ENCODE measurements at regions not wholly inside any gene's neighbourhood (a gene's known extent, or its start where the extent isn't known, plus 50 kb on each side); places are given as distances from the start of the nearest gene placed in this dataset.
A peak's percentile ranks its signal among the peaks of the same experiment; 100 is the strongest.

GRCh38 chr6:71408787-71409723 lies 120.4 kb downstream of the OGFRL1 start:
- Mint-ChIP-seq H3K27me3 (peaks cover 7% of the 10 kb centered on the region), H3K9me3 (ENCODE audit: insufficient read depth) (no peaks in the 10 kb centered on the region), H3K27ac (no peak overlapping the region), H3K4me1 (peaks cover 12% of the 10 kb centered on the region), H3K4me3 (no peak overlapping the region)
- peaks cover 3 to 9% of the 10 kb centered on the region in 2 donors for H3K4me1 ChIP-seq (ENCODE audit: control insufficient read depth in 2 of 2, insufficient read depth in 2 of 2, low read length in 2 of 2)
- H3K9me3 ChIP-seq (ENCODE audit: control extremely low read depth in 1 of 3, control insufficient read depth in 2 of 3, insufficient read depth in 1 of 3, low read length in 2 of 3) = peaks cover 0 to 11% (median 10%) of the 10 kb centered on the region in 3 donors
- no peak for DNase-seq
- no peak overlapping the region for H2AFZ ChIP-seq (ENCODE audit: insufficient read depth, low read depth, low read length, poor library complexity, severe bottlenecking)
- H3K36me3 ChIP-seq (replicated peaks in 1 of 2; ENCODE audit: control extremely low read depth in 1 of 2, control insufficient read depth in 1 of 2, extremely low read depth in 1 of 2, insufficient read depth in 2 of 2, low read length in 1 of 2) = no peaks in the 10 kb centered on the region
- H3K27ac ChIP-seq (ENCODE audit: low read length in 2 of 2) = no peak overlapping the region
- no peaks in the 10 kb centered on the region for H4K20me1 ChIP-seq (ENCODE audit: control insufficient read depth, insufficient read depth, low read length, poor library complexity, severe bottlenecking)
- intact Hi-C loops (cut with micrococcal nuclease) = no loop called here
- H3K4me2 ChIP-seq (replicated peaks; ENCODE audit: low read depth, low read length, poor library complexity, severe bottlenecking) = no peak overlapping the region
- H3K79me2 ChIP-seq (ENCODE audit: control insufficient read depth, insufficient read depth, low read length) = no peaks in the 10 kb centered on the region
- no peak overlapping the region for H3K9ac ChIP-seq (ENCODE audit: low read length)
- TF ChIP-seq CTCF (IDR thresholded peaks at IDR 0.05) = no peak
- TF ChIP-seq EZH2 (IDR thresholded peaks at IDR 0.05; ENCODE audit: borderline replicate concordance, insufficient read depth, low read depth, low read length, poor library complexity, severe bottlenecking) = no peak
- CTCF ChIA-PET = no interaction called here
- POLR2A ChIA-PET = no interaction called here
- H3K4me3 ChIP-seq (ENCODE audit: control extremely low read depth in 1 of 5, extremely low read depth in 1 of 5, insufficient read depth in 1 of 5, low read depth in 2 of 5, low read length in 4 of 5) = no peak overlapping the region
- no CpG with 5 or more reads among the region's 1 CpG for WGBS (ENCODE audit: insufficient coverage)
- ATAC-seq (ENCODE audit: low read depth) = no peak
- no peaks in the 10 kb centered on the region for H3K27me3 ChIP-seq (replicated peaks in 1 of 4; ENCODE audit: control extremely low read depth in 1 of 4, control insufficient read depth in 3 of 4, insufficient read depth in 4 of 4, low read length in 3 of 4)

- DNase-seq (peak; percentile 8), ATAC-seq (ENCODE audit: low read depth) (no peak)
- Mint-ChIP-seq H3K9me3 (ENCODE audit: insufficient read depth) (no peaks in the 10 kb centered on the region), H3K27ac (no peak overlapping the region), H3K27me3 (peaks cover 5% of the 10 kb centered on the region), H3K4me1 (peaks cover 12% of the 10 kb centered on the region), H3K4me3 (no peak overlapping the region)
- no peak overlapping the region for H3K4me2 ChIP-seq (replicated peaks; ENCODE audit: low read depth, low read length, poor library complexity, severe bottlenecking)
- no peaks in the 10 kb centered on the region for H3K36me3 ChIP-seq (replicated peaks in 1 of 2; ENCODE audit: control extremely low read depth in 1 of 2, control insufficient read depth in 1 of 2, extremely low read depth in 1 of 2, insufficient read depth in 2 of 2, low read length in 1 of 2)
- H3K27ac ChIP-seq (ENCODE audit: low read length in 2 of 2) = no peak overlapping the region
- no peak for TF ChIP-seq CTCF (IDR thresholded peaks at IDR 0.05)
- no peak for TF ChIP-seq EZH2 (IDR thresholded peaks at IDR 0.05; ENCODE audit: borderline replicate concordance, insufficient read depth, low read depth, low read length, poor library complexity, severe bottlenecking)
- no CpG with 5 or more reads among the region's 4 CpGs for WGBS (ENCODE audit: insufficient coverage)
- POLR2A ChIA-PET = no interaction called here
- CTCF ChIA-PET = no interaction called here
- H3K9ac ChIP-seq (ENCODE audit: low read length) = no peak overlapping the region
- H2AFZ ChIP-seq (ENCODE audit: insufficient read depth, low read depth, low read length, poor library complexity, severe bottlenecking) = no peak overlapping the region
- H4K20me1 ChIP-seq (ENCODE audit: control insufficient read depth, insufficient read depth, low read length, poor library complexity, severe bottlenecking) = no peaks in the 10 kb centered on the region
- H3K9me3 ChIP-seq (ENCODE audit: control extremely low read depth in 1 of 3, control insufficient read depth in 2 of 3, insufficient read depth in 1 of 3, low read length in 2 of 3) = peaks cover 0 to 11% (median 10%) of the 10 kb centered on the region in 3 donors
- peaks cover 3 to 9% of the 10 kb centered on the region in 2 donors for H3K4me1 ChIP-seq (ENCODE audit: control insufficient read depth in 2 of 2, insufficient read depth in 2 of 2, low read length in 2 of 2)
- intact Hi-C loops (cut with micrococcal nuclease) = no loop called here
- H3K79me2 ChIP-seq (ENCODE audit: control insufficient read depth, insufficient read depth, low read length) = no peaks in the 10 kb centered on the region
- H3K4me3 ChIP-seq (ENCODE audit: control extremely low read depth in 1 of 5, extremely low read depth in 1 of 5, insufficient read depth in 1 of 5, low read depth in 2 of 5, low read length in 4 of 5) = no peak overlapping the region
- no peaks in the 10 kb centered on the region for H3K27me3 ChIP-seq (replicated peaks in 1 of 4; ENCODE audit: control extremely low read depth in 1 of 4, control insufficient read depth in 3 of 4, insufficient read depth in 4 of 4, low read length in 3 of 4)
These were observed 121.6 kb downstream of the OGFRL1 start for GRCh38 chr6:71410164-71410566.
